Stomach smooth muscle (tissue), 2 donors: ENCODE measurements at regions not wholly inside any gene's neighbourhood (a gene's known extent, or its start where the extent isn't known, plus 50 kb on each side); places are given as distances from the start of the nearest gene placed in this dataset.

ENCODE experiments used
- H3K27ac ChIP-seq: one replicate; pipeline ENCODE4 v1.7.0; 2013; ENCODE audit warnings: mild to moderate bottlenecking, low read length, inconsistent platforms
- H3K27me3 ChIP-seq, 2 donors: one replicate each; pipeline ENCODE4 v1.7.0; 2013; ENCODE audit warnings: low read length in 2 of 2; ENCODE audit not compliant: insufficient read depth in 2 of 2, control insufficient read depth in 1 of 2
- H3K36me3 ChIP-seq, 2 donors: one replicate each; pipeline ENCODE4 v1.7.0; 2013; ENCODE audit warnings: low read length in 2 of 2; ENCODE audit not compliant: control insufficient read depth in 2 of 2, insufficient read depth in 2 of 2
- H3K4me1 ChIP-seq: one replicate; pipeline ENCODE4 v1.7.0; 2013; ENCODE audit warnings: low read length; ENCODE audit not compliant: control insufficient read depth, insufficient read depth
- H3K4me3 ChIP-seq, 2 donors: one replicate each; pipeline ENCODE4 v1.7.0; 2013; ENCODE audit warnings: low read length in 2 of 2
- H3K9ac ChIP-seq, 2 donors: one replicate each; pipeline ENCODE4 v1.7.0; 2013; ENCODE audit warnings: low read length in 2 of 2, mild to moderate bottlenecking in 1 of 2
- H3K9me3 ChIP-seq, 2 donors: one replicate each; pipeline ENCODE4 v1.7.0; 2013; ENCODE audit warnings: low read length in 2 of 2; ENCODE audit not compliant: control insufficient read depth in 2 of 2
- donor health status: healthy.
- donor health status: Pancreatic carcinoma.

- Histone ChIP-seq H3K4me1 (no peaks in the 10 kb centered on the region), H3K36me3 (no peaks in the 10 kb centered on the region), H3K9me3 (peaks cover 0 to 2% of the 10 kb centered on the region in 2 donors), H3K9ac (no peak overlapping the region), H3K27me3 (no peaks in the 10 kb centered on the region), H3K4me3 (no peak overlapping the region), H3K27ac (no peak overlapping the region)
Measured at GRCh38 chr2:49426996-49427395, 272.7 kb upstream of the FSHR start.

GRCh38 chr2:49416252-49416651 is 261.9 kb upstream of the FSHR start:
- no peak overlapping the region for H3K4me3 ChIP-seq
- no peaks in the 10 kb centered on the region for H3K27me3 ChIP-seq
- no peaks in the 10 kb centered on the region for H3K36me3 ChIP-seq
- no peaks in the 10 kb centered on the region for H3K9me3 ChIP-seq
- H3K4me1 ChIP-seq = no peaks in the 10 kb centered on the region
- H3K9ac ChIP-seq = no peak overlapping the region
- H3K27ac ChIP-seq = no peak overlapping the region

GRCh38 chr2:49404108-49404507 is 249.8 kb upstream of the FSHR start:
- Histone ChIP-seq H3K9me3 (peaks cover 5% of the 10 kb centered on the region in 2 donors), H3K27me3 (no peaks in the 10 kb centered on the region), H3K9ac (no peak overlapping the region), H3K27ac (no peak overlapping the region), H3K4me3 (no peak overlapping the region), H3K36me3 (no peaks in the 10 kb centered on the region), H3K4me1 (no peaks in the 10 kb centered on the region)

- peaks cover 1 to 3% of the 10 kb centered on the region in 2 donors for H3K9me3 ChIP-seq
- no peak overlapping the region for H3K27ac ChIP-seq
- H3K36me3 ChIP-seq = no peaks in the 10 kb centered on the region
- no peak overlapping the region for H3K9ac ChIP-seq
- H3K4me1 ChIP-seq = no peaks in the 10 kb centered on the region
- H3K4me3 ChIP-seq = no peak overlapping the region
- H3K27me3 ChIP-seq = no peaks in the 10 kb centered on the region
Measured at GRCh38 chr2:49403637-49404036, 249.3 kb upstream of the FSHR start.

- H3K9ac ChIP-seq = no peak overlapping the region
- no peak overlapping the region for H3K4me3 ChIP-seq
- no peaks in the 10 kb centered on the region for H3K27me3 ChIP-seq
- H3K4me1 ChIP-seq = no peaks in the 10 kb centered on the region
- no peaks in the 10 kb centered on the region for H3K9me3 ChIP-seq
- no peak overlapping the region for H3K27ac ChIP-seq
- H3K36me3 ChIP-seq = no peaks in the 10 kb centered on the region
Measured at GRCh38 chr2:49379406-49379805, 225.1 kb upstream of the FSHR start.

- H3K4me3 ChIP-seq = no peak overlapping the region
- H3K9me3 ChIP-seq = no peaks in the 10 kb centered on the region
- H3K27me3 ChIP-seq = no peaks in the 10 kb centered on the region
- H3K36me3 ChIP-seq = no peaks in the 10 kb centered on the region
- no peak overlapping the region for H3K9ac ChIP-seq
- no peaks in the 10 kb centered on the region for H3K4me1 ChIP-seq
- no peak overlapping the region for H3K27ac ChIP-seq
Measured at GRCh38 chr2:49371128-49371701, 216.9 kb upstream of the FSHR start.

- Histone ChIP-seq H3K9me3 (no peaks in the 10 kb centered on the region), H3K27me3 (no peaks in the 10 kb centered on the region), H3K36me3 (no peaks in the 10 kb centered on the region), H3K27ac (no peak overlapping the region), H3K9ac (no peak overlapping the region), H3K4me1 (no peaks in the 10 kb centered on the region), H3K4me3 (no peak overlapping the region)
Measured at GRCh38 chr2:49369650-49370049, 215.3 kb upstream of the FSHR start.

- Histone ChIP-seq H3K27ac (no peak overlapping the region), H3K36me3 (no peaks in the 10 kb centered on the region), H3K27me3 (no peaks in the 10 kb centered on the region), H3K9me3 (no peaks in the 10 kb centered on the region), H3K9ac (no peak overlapping the region), H3K4me3 (no peak overlapping the region), H3K4me1 (no peaks in the 10 kb centered on the region)
Measured at GRCh38 chr2:49369101-49369500, 214.8 kb upstream of the FSHR start.

- Histone ChIP-seq H3K4me3 (no peak overlapping the region), H3K27me3 (no peaks in the 10 kb centered on the region), H3K27ac (no peak overlapping the region), H3K36me3 (no peaks in the 10 kb centered on the region), H3K9ac (no peak overlapping the region), H3K4me1 (no peaks in the 10 kb centered on the region), H3K9me3 (no peaks in the 10 kb centered on the region)
Measured at GRCh38 chr2:49367003-49367402, 212.7 kb upstream of the FSHR start.

- Histone ChIP-seq H3K9ac (no peak overlapping the region), H3K27me3 (no peaks in the 10 kb centered on the region), H3K4me3 (no peak overlapping the region), H3K9me3 (no peaks in the 10 kb centered on the region), H3K27ac (no peak overlapping the region), H3K36me3 (no peaks in the 10 kb centered on the region), H3K4me1 (no peaks in the 10 kb centered on the region)
Measured at GRCh38 chr2:49360407-49360767, 206.1 kb upstream of the FSHR start.

- Histone ChIP-seq H3K9me3 (no peaks in the 10 kb centered on the region), H3K27me3 (no peaks in the 10 kb centered on the region), H3K4me1 (no peaks in the 10 kb centered on the region), H3K36me3 (no peaks in the 10 kb centered on the region), H3K4me3 (no peak overlapping the region), H3K9ac (no peak overlapping the region), H3K27ac (no peak overlapping the region)
Measured at GRCh38 chr2:49359721-49360406, 205.5 kb upstream of the FSHR start.
